Mammary epithelial cell (primary cell): ENCODE measurements at regions not wholly inside any gene's neighbourhood (a gene's known extent, or its start where the extent isn't known, plus 50 kb on each side); places are given as distances from the start of the nearest gene placed in this dataset.

Source experiments
- CTCF ChIP-seq, 2 donors: IDR thresholded peaks in 1 of 2; conservative IDR thresholded peaks in 1 of 2; 2 replicates each; pipeline ENCODE4 v1.5.1; 2011 to 2012; ENCODE audit warnings: inconsistent platforms in 2 of 2, low read length in 2 of 2, mild to moderate bottlenecking in 2 of 2, control low read depth in 1 of 2, low read depth in 1 of 2; ENCODE audit not compliant: insufficient read depth in 1 of 2; ENCODE audit errors: extremely low read depth in 1 of 2
- EZH2 ChIP-seq: IDR thresholded peaks from 2 replicates; pipeline ENCODE4 v1.6.1; 2012; ENCODE audit warnings: low read length, inconsistent platforms, borderline replicate concordance

GRCh38 chr6:14784596-14785492, 461.0 kb upstream of the JARID2 start:
- TF ChIP-seq CTCF (conservative IDR thresholded peaks at IDR 0.05 in 1 of 2, IDR thresholded peaks at IDR 0.05 in 1 of 2; ENCODE audit: extremely low read depth in 1 of 2, insufficient read depth in 1 of 2, low read depth in 1 of 2, low read length in 2 of 2) (no peak), EZH2 (no peak)
